ENCODE measurements at regions not wholly inside any gene's neighbourhood (a gene's known extent, or its start where the extent isn't known, plus 50 kb on each side); places are given as distances from the start of the nearest gene placed in this dataset.

DNA sequence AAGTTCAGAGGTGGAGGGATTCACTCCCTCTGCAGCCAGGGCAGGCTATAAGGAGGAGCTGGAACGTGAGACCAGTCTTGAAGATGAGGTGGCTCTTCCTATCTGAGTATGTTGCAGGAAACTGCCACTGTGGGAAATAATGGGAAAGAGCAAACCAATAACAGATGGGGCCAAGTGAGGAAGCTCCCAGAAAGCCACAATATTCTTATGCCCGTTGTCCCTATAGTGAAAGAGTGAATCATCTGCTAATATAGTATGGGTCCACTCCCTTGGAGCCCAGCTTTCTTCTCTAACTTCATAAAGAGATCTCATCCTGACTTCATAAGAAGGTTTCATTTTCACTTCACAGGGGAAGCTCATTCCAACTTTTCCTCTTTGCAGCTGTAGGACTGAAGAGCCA is 206.4 kb downstream of the BLID start:
- TF ChIP-seq, protein P1, sequence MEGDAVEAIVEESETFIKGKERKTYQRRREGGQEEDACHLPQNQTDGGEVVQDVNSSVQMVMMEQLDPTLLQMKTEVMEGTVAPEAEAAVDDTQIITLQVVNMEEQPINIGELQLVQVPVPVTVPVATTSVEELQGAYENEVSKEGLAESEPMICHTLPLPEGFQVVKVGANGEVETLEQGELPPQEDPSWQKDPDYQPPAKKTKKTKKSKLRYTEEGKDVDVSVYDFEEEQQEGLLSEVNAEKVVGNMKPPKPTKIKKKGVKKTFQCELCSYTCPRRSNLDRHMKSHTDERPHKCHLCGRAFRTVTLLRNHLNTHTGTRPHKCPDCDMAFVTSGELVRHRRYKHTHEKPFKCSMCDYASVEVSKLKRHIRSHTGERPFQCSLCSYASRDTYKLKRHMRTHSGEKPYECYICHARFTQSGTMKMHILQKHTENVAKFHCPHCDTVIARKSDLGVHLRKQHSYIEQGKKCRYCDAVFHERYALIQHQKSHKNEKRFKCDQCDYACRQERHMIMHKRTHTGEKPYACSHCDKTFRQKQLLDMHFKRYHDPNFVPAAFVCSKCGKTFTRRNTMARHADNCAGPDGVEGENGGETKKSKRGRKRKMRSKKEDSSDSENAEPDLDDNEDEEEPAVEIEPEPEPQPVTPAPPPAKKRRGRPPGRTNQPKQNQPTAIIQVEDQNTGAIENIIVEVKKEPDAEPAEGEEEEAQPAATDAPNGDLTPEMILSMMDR (IDR thresholded peaks at IDR 0.05) = no peak
- TF ChIP-seq POLR2AphosphoS5 (IDR thresholded peaks at IDR 0.05; ENCODE audit: low read depth, low read length) = no peak
- TF ChIP-seq, protein P2, sequence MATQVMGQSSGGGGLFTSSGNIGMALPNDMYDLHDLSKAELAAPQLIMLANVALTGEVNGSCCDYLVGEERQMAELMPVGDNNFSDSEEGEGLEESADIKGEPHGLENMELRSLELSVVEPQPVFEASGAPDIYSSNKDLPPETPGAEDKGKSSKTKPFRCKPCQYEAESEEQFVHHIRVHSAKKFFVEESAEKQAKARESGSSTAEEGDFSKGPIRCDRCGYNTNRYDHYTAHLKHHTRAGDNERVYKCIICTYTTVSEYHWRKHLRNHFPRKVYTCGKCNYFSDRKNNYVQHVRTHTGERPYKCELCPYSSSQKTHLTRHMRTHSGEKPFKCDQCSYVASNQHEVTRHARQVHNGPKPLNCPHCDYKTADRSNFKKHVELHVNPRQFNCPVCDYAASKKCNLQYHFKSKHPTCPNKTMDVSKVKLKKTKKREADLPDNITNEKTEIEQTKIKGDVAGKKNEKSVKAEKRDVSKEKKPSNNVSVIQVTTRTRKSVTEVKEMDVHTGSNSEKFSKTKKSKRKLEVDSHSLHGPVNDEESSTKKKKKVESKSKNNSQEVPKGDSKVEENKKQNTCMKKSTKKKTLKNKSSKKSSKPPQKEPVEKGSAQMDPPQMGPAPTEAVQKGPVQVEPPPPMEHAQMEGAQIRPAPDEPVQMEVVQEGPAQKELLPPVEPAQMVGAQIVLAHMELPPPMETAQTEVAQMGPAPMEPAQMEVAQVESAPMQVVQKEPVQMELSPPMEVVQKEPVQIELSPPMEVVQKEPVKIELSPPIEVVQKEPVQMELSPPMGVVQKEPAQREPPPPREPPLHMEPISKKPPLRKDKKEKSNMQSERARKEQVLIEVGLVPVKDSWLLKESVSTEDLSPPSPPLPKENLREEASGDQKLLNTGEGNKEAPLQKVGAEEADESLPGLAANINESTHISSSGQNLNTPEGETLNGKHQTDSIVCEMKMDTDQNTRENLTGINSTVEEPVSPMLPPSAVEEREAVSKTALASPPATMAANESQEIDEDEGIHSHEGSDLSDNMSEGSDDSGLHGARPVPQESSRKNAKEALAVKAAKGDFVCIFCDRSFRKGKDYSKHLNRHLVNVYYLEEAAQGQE (IDR thresholded peaks at IDR 0.05; ENCODE audit: insufficient read depth in 1 of 2, low read depth in 2 of 2, low read length in 1 of 2) = no peak

Data from Panc1 (cell line).